Heart left ventricle (tissue), 13 donors: ENCODE measurements at regions not wholly inside any gene's neighbourhood (a gene's known extent, or its start where the extent isn't known, plus 50 kb on each side); places are given as distances from the start of the nearest gene placed in this dataset.

Experiments
- CTCF ChIP-seq, 12 donors: fragments of 200-600 bp; sonication (generic) in 4 of 12; IDR thresholded peaks; one replicate each; pipeline versions ENCODE4 v1.5.0 to v1.8.0; 2018 to 2022; ENCODE audit warnings: antibody characterized with exemption in 12 of 12, mild to moderate bottlenecking in 5 of 12
- POLR2A ChIP-seq, 2 donors: fragments of 450-650 bp; IDR thresholded peaks; one replicate each; pipeline ENCODE4 v1.6.1; 2017; ENCODE audit warnings: antibody characterized with exemption in 2 of 2, mild to moderate bottlenecking in 2 of 2, moderate library complexity in 2 of 2
- donor health status: ischemic (EF 13 %, LVEDD 7.1; RV severe dilation, severe dysfunction).
- donor health status: DM: no; HTN: yes; CAD: no.
- donor health status: DM: no; HTN: no; CAD: no.
- donor health status: ischemic (EF 25% LVEDD 6.9; RV normal size, moderate dysfunction).
- donor health status: ischemic (EF 25% LVEDD 5.7; RV mildly dilated, moderate dysfunction).
- donor health status: ischemic (EF 35%, LVEDD 5.7; RV mildly dilated, moderate dysfunction).
- donor health status: nonischemic (EF 11% LVEDD 7.7; RV severe dilation, severe dysfunction).
- donor health status: DM: yes; HTN: yes; CAD: no.
- donor health status: PGD.
- donor health status: ischemic (EF 29% LVEDD 5.4; RV normal size, mild dysfunction).
- donor health status: nonischemic (EF 23%, LVEDD 6.1; RV moderate dilation, normal function).

- TF ChIP-seq CTCF (IDR thresholded peaks at IDR 0.05), result no peak
- TF ChIP-seq POLR2A (IDR thresholded peaks at IDR 0.05), result no peak
Observed at GRCh38 chr6:112934433-112935327, 587.5 kb downstream of the RFPL4B start.
